IMR-90 (cell line): ENCODE measurements at regions not wholly inside any gene's neighbourhood (a gene's known extent, or its start where the extent isn't known, plus 50 kb on each side); places are given as distances from the start of the nearest gene placed in this dataset.

Source experiments
- BHLHE40 ChIP-seq: fragments of 150-350 bp; IDR thresholded peaks from 2 replicates; pipeline ENCODE4 v1.6.1; 2016; ENCODE audit warnings: mild to moderate bottlenecking, low read depth, low read length
- CEBPB ChIP-seq: IDR thresholded peaks from 2 replicates; pipeline ENCODE4 v1.6.1; 2012; ENCODE audit warnings: low read depth, low read length, improper control_type of control experiment
- FOS ChIP-seq: fragments of 150-350 bp; IDR thresholded peaks from 2 replicates; pipeline ENCODE4 v1.6.1; 2016; ENCODE audit warnings: low read depth, low read length
- MAFK ChIP-seq: IDR thresholded peaks from 2 replicates; pipeline ENCODE4 v1.6.1; 2012; ENCODE audit warnings: low read depth, low read length, improper control_type of control experiment
- MAZ ChIP-seq: IDR thresholded peaks from 2 replicates; pipeline ENCODE4 v1.6.1; 2012; ENCODE audit warnings: low read depth, mild to moderate bottlenecking, low read length, improper control_type of control experiment, moderate library complexity, borderline replicate concordance
- MXI1 ChIP-seq: IDR thresholded peaks from 2 replicates; pipeline ENCODE4 v1.6.1; 2012; ENCODE audit warnings: low read depth, mild to moderate bottlenecking, low read length, moderate library complexity, borderline replicate concordance
- POLR2A ChIP-seq: IDR thresholded peaks from 2 replicates; pipeline ENCODE4 v1.6.1; 2012; ENCODE audit warnings: mild to moderate bottlenecking, low read depth, low read length
- RAD21 ChIP-seq: IDR thresholded peaks from 2 replicates; pipeline ENCODE4 v1.6.1; 2012; ENCODE audit warnings: low read length, improper control_type of control experiment
- RCOR1 ChIP-seq: IDR thresholded peaks from 2 replicates; pipeline ENCODE4 v1.6.1; 2012; ENCODE audit warnings: mild to moderate bottlenecking, low read length, improper control_type of control experiment; ENCODE audit not compliant: insufficient replicate concordance
- SMC3 ChIP-seq: fragments of 150-350 bp; IDR thresholded peaks from 2 replicates; pipeline ENCODE4 v1.6.1; 2016; ENCODE audit warnings: low read depth, mild to moderate bottlenecking, antibody characterized with exemption, low read length, moderate library complexity
- TF ChIP-seq, protein P1 (sequence below): conservative IDR thresholded peaks from 2 replicates; pipeline ENCODE4 v1.5.1; 2012; ENCODE audit warnings: mild to moderate bottlenecking, low read depth, low read length, improper control_type of control experiment
- TF ChIP-seq, protein P2 (sequence below): fragments of 150-350 bp; IDR thresholded peaks from 2 replicates; pipeline ENCODE4 v1.6.1; 2017; ENCODE audit warnings: mild to moderate bottlenecking, antibody characterized with exemption, low read length, low read depth

DNA sequence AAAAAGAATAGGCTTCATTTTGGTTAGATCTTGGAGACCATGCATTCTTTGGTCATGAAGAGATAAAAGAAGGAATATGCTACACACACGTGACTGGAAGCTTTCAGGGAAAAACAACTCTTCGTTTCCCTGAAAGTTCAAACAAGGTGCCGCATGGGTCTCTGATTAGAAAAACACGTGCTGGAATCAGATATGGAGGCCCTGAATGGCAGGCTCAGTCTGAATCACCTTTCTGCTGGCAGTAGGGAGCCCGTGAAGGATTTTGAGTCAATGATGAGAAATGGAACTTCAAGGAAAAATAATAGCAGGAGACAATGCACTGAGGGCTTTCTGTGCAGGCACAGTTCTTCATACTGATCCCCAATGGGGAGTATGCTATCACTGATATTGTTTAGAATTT, 99.8 kb upstream of the LRRN1 start:
- TF ChIP-seq, protein P1, sequence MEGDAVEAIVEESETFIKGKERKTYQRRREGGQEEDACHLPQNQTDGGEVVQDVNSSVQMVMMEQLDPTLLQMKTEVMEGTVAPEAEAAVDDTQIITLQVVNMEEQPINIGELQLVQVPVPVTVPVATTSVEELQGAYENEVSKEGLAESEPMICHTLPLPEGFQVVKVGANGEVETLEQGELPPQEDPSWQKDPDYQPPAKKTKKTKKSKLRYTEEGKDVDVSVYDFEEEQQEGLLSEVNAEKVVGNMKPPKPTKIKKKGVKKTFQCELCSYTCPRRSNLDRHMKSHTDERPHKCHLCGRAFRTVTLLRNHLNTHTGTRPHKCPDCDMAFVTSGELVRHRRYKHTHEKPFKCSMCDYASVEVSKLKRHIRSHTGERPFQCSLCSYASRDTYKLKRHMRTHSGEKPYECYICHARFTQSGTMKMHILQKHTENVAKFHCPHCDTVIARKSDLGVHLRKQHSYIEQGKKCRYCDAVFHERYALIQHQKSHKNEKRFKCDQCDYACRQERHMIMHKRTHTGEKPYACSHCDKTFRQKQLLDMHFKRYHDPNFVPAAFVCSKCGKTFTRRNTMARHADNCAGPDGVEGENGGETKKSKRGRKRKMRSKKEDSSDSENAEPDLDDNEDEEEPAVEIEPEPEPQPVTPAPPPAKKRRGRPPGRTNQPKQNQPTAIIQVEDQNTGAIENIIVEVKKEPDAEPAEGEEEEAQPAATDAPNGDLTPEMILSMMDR = no peak
- TF ChIP-seq MAZ (no peak), MAFK (no peak), POLR2A (no peak), FOS (no peak), BHLHE40 (no peak), RCOR1 (no peak), MXI1 (no peak), SMC3 (no peak), RAD21 (no peak), CEBPB (no peak)
- TF ChIP-seq, protein P2, sequence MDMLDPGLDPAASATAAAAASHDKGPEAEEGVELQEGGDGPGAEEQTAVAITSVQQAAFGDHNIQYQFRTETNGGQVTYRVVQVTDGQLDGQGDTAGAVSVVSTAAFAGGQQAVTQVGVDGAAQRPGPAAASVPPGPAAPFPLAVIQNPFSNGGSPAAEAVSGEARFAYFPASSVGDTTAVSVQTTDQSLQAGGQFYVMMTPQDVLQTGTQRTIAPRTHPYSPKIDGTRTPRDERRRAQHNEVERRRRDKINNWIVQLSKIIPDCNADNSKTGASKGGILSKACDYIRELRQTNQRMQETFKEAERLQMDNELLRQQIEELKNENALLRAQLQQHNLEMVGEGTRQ = no peak
